ENCODE measurements at regions not wholly inside any gene's neighbourhood (a gene's known extent, or its start where the extent isn't known, plus 50 kb on each side); places are given as distances from the start of the nearest gene placed in this dataset.

DNA sequence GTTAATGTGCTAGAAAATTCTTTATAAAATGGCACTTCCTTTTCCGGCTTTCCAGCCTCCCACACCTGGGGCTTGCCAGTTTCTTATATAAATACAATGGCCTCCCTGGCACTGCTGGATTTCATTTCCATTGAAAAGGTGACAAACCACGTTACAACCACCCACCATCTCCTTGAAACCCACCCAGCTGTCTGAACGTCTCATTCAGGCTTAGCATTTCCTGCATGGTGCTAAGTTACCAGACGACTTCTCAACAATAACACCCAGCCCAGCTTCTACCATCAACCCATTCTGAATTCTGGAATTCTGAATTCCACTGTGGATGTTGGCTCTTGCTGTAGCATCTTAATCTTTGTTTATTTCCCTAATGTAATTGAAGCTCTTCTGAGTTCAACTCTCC, 499.8 kb upstream of the CELF2 start:
- no peak for DNase-seq

DNA sequence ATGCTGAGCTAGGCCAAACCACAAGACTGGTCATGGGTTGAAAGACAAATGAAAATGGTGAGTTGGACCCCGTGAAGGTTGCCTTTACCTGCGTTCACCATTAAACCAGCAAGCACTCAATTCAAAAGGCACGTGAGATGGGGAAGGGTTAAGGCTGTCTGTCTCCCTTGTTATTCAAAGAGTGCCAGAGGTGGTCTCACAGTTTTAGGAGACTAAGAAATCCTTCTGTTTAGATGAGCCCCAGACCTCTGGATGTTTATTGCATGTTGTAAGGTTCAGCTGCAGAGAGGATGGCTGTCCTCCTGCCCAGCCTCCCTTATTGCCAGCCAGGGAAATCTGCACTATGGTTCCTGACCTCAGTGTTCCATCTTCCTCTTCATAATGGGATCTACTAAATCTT, 498.0 kb upstream of the CELF2 start:
- DNase-seq = no peak

DNA sequence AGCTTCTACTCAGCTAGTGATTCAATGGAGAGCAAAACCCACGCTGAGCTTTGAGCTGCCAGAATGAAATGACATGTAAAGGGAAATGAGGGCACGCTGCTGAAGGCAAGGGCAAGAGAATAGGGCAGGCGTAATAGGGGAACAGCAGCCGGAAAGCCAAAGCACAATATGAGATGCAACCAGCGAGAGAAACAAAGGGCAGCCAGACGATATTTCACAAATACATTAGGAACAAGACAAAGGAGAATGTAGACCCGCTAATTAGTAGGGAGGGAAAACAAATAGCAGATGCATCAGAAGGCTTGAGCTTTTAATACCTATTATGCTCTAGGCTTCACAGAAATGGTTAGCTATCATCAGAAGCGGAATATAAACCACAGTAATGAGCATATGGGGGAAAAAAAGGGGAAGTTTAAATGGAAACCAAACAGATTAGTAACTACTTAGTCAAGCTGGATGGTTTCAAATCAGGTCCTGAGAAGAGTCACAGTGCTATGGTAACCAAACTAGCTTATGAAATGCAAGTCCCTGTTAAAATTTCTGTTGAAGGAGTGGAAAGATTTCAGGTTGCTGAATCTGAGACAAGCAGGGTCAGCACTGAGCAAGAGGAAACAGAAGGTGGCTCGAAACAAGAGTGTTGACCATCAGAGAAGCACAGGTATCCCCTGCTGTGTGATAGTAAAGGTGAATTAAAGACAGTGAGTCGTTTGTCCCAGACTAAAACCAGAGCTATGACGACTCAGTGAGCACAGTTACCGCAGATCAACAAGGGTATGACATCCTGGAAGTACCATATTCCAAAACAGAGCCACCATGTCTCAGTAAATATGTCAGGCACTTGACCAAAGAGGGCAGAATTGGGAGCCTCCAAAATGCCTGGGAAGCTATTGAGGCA, 496.9 kb upstream of the CELF2 start:
- no peak for DNase-seq

DNA sequence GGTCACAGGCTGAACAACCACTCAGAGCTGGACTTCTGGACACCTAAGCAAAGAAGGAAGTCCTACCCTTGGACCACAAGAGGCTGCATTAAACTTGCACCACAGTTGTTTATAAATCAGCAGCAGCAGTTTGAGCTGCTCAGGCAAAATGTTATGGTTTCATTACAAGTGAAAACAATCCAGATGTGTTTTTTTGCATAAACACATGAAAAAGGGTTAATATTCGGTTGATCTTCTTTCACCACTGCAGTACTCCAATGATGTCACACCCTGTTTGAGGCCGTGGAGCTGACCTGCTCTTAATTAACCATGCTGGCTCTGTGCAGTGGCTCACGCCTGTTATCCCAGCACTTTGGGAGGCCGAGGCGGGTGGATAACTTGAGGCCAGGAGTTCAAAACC, 490.8 kb upstream of the CELF2 start:
- DNase-seq = no peak

DNA sequence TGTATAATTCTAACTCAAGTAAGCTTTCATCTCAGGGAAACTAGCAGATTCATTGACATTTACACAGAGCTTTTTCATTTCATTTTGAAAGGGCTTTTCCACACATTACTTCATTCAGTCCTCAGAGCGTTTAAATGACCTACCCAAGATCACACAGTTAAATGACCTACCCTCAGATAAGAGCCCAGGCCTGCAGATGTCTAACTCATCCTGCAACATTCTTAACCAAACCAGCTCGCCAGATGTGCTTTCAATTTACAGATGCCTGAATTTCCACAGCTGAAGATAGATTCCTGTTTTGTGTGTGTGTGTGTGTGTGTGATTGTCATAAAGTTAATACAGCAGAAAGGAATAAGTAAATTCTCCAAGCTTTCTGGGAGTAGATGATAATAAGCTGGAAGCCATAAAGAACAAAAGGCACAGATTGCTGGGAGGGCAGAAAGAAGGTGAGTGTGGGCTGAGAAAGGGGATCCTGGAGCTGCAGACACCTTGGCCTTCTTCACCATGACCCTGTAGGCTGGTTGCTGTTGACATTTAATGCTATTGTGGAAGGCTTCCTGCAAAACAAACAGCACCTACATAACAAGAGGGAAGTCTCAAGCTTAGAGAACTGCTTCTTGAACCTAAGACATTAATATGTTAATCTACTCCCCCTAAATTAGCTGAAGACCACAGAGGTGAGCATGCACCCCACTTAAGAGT, 489.7 kb upstream of the CELF2 start:
- no peak for DNase-seq

DNA sequence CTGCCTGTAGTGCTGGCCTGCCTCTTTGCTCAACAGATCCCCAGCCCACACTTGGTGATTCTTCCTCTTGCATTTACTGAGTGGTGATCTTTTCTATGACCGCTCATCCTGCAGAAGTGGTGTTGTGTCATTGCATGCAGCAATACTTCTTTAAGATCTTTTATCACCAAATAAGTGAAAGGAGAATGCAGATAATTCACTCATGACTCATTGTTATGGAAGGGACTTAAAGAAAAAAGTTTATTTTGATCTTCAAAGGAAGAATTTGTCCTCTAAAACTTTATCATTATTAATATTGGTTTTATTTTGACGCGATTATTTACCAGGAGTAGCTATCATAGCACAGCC, 489.1 kb upstream of the CELF2 start:
- no peak for DNase-seq

DNA sequence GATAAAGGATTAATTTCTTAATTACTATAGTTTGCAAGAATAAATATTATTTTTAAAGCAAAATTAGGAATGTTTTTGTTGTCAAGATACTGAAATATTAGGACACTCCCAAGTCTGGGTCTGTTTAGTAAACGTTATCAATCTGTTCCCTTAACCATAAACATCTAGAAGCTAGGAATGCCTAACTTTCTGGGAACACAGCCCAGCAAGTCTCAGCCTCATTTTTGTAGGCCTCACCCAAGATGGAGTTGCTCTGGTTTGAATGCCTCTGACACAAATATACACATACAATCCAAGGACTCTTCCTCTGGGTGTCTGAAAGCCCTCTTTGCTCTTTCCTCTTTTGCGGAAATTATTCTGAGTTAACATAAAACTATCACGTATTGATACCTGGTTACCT, 487.4 kb upstream of the CELF2 start:
- DNase-seq = no peak

DNA sequence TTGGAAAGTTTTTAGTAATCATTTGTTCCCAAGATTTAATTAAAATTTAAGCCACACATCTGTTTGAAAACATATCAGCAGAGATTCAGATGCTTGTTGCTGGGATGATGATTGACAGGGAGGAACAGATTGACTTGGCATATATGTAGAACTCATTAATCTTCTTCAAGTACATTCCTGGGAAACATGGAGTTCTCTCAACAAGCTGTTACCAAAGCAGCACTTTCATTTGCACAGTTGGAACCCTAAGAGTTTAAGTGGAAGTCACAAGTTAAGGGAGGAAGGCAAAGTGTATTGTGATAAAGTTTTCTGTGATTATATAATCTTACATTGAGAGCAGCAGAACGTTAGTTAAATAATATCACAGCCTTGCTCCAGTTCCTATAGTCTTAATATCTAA, 485.4 kb upstream of the CELF2 start:
- DNase-seq = no peak

DNA sequence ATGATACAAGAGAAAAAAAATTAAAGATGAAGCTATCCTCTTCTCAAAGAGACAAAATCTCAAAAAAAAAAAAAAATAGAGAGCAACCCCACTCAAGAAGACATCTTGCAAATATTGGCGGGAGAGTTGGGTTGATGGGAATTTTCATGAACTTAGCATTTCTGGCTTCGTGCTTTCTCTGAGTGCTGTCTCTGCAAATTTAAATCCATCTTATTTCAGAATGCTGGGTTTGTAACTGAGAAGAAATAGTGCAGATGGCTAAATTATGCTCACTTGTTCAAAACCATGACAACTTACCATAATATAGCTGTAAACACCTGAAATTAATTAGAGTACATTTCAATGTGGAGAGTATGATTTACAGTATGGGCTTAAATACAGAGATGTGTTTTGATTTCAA, 484.8 kb upstream of the CELF2 start:
- DNase-seq = no peak

DNA sequence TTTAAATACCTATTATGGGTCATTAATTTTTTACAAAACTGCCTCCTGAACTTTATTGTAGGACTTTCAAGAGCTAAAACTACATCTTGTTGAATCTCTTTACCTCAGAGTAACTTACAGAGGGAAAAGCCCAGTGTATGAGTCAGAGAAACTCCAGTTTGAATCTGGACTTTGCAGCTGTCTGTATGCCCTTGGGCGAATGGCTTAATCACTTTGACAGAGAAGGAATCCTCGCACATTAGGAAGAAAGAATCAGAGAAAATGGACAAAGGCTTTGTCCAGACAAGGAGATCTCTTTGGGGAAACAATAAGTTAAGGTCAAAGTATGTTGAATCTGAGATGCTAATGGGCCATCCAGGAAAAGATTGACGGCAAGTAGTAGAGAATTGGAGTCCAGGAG, 484.2 kb upstream of the CELF2 start:
- no peak for DNase-seq

DNA sequence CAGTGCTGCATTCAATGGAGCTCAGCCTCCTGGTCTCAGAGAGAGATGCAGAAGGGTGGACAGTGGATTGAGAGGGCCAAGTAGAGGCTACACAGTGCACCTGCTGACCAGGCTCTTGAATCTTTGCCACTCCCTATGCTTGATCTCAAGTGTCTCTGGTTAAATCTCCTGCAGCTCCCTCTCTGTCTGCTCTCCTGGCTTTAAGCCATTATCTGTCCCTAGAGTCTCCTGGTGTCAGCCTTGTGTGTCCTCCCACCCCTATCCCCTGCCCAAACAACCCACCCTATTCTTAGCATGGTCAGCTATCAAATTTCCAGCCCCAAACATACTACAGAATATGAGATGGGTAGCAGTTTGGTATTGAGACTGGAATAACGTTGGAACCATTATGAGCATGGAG, 479.3 kb upstream of the CELF2 start:
- DNase-seq = no peak

DNA sequence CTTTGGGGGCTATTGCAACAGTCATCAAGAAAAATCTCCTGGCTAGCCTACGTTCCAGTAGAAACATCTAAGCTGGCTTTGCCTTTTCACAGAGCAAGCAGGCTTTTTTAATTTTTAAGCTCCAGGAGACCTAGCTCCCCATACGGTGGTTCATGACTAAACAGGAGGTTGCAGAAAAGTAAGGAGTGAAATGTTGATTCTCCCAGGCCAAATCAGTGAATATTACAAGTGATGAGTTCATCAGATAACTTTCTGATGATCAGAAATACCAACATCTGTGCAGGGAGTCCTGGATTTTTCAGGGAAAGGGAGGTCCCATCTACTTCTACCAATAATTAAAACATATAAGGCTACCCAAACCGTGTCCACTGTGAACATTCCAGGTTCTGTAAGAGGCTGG, 477.3 kb upstream of the CELF2 start:
- no peak for DNase-seq

DNA sequence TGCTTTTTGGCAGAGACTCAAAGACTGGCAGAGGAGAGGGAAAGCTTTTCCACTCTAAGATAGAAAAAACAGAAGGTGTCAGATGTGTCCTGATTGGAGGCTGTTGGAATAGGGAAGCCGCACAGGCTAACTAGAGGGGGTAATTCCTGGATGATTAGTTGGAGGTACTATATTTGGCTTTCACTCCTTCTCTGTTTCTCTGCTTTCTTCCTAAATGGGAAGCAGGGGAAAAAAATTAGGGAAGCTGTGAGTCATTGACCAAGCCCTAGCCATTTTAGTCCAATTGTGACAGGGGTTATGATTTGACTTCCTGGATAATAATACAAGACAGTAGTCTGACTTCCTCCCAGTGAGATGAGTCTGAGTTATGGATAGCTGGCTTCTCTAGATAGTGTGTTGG, 475.2 kb upstream of the CELF2 start:
- no peak for DNase-seq

DNA sequence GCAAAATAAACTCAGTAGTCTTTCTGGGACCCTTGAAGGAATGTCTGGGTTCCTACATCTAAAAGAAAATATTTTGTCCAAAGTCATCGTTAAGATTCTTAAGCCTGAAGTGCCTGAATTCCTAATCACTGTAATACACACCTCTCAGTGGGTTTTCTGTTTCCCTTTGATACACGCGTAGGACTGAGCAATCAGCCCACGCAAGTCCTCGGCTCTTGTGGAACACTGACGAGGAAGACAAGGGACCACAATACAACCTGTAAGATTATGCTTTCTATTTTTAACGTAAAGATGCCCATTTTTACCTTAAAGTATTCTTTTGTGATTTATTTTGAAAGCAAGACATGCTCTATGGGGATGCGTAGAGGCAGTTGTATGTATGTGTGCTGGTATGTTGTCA, 472.8 kb upstream of the CELF2 start:
- no peak for DNase-seq

DNA sequence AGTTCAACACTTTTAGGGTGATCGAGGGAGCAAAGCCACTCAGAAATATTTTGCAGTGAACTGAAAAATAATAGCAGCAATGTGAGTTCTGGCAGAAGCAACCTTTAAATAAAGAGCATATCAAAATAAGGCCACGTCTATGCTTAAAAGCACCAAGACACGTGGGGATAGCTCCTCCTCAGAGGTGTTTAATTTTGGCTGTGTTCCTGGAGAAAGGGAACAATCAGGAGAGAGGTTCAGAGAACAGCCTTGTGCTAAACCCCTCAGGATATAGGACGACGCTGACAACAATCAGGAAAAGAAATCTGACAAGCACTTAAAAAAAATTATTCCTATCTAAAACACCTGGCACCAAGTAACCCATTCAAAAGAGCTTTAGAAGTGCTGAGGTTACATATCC, 471.9 kb upstream of the CELF2 start:
- no peak for DNase-seq

DNA sequence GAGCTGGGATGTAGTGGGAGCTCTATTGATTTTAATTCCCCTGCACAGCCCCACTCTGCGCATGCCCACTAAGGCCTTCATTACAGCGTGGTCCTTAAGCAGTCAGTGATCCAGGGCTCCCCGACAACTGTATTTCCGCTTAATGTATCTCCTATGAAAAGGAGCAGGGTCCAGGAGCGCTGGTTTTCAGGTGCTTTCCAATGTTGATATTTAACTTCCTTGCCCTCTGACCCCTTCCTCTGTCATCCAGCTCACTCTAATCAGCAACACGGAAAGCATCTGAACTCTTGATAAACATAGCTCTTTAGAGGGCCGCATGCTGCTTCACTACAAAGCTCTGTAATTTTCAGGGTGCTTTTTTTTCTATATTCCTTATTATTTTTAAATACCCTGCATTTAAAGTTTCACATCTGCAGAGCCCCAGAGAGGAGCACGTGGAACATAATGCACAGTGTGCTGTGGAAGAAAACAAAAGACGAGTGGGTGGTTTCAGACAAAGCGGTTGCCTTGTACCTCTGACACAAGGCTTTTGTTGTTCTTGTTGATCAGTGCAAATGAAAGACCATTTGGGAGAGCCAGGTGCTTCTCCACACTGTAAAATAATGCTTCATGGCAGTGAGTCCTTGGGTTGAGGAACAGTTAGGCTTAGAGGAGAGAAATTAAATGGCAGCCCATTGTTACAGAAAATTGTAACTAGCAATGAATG, 465.9 kb upstream of the CELF2 start:
- no peak for DNase-seq

DNA sequence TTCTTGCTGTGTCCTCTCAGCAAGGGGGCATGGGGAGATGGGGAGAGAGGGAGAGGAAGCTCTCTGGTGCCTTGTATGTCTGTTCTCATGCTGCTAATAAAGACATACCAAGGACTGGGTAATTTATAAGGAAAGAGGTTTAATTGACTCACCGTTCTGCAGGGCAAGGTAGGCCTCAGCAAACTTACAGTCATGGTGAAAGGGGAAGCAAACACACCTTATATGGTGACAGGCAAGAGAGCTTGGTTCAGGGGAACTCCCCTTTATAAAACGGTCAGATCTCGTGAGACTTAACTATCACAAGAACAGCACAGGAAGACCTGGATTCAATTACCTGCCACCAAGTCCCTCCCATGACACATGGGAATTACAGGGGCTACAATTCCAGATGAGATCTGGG, 464.7 kb upstream of the CELF2 start:
- DNase-seq = no peak

DNA sequence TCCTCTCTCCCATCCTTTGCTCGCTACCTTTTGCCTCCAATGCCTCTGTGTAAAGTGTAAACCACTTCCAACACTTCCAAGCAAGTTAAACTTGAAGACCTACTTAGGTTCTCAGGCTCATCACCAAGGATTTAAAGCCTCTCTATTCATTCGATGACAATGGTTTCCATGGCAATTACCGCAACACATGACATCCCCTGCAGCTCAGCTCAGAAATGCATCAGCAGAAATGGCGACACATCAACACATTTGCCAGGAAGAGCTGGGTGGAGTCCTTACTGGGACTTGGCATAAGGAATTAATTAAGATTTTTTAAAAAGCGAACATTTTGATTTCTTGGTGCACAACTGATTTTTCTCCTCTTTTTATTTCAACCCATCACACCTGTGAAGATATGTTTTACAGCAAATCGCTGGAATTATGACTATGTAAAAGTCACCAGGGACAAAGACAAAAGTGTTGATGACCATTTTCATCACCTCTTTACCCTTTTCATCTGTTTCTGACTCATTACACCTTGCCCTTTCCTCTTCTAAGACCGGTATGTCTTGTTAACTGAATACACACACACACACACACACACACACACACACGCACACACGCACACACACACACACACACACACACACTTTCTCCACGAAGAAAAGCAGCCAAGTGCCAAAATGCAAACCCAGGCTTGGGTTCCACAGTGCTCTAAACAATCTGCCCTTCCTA, 453.4 kb upstream of the CELF2 start:
- DNase-seq = no peak

DNA sequence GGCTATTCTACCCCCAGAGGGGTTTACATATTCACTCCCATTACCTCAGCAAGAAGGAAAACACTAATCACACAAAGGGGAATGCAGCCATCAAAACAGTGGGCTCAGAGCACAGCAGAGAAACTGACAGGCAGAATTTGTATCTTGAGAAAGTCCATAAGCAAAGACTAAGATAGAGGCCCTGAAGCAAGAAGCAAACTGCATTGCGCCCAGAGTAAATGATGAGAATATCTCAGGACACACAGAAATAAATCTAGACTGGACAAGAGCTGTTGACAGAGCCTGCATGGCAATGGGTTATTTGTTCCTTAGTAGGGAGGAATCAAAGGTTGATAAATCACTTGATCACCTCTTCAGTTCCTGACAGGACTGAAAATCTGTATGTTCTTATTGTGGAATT, 440.7 kb upstream of the CELF2 start:
- DNase-seq = no peak

DNA sequence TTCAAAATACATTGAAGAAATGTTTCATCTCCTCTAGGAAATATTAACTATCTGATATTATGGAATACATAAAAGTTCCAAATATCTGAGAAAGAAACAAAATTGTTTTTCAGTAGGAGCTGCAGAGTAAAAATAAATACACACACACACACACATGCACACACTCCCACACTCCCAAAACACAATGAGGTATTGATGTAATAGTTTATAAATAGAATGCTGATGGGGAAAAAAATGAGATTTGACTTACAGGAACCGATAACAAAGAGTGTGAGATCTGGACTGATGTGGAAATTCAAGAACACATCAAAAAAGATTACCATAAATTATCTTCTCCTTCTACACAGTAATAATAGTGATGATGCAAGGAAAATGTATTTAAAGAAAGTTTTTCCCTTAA, 438.0 kb upstream of the CELF2 start:
- DNase-seq = no peak

DNA sequence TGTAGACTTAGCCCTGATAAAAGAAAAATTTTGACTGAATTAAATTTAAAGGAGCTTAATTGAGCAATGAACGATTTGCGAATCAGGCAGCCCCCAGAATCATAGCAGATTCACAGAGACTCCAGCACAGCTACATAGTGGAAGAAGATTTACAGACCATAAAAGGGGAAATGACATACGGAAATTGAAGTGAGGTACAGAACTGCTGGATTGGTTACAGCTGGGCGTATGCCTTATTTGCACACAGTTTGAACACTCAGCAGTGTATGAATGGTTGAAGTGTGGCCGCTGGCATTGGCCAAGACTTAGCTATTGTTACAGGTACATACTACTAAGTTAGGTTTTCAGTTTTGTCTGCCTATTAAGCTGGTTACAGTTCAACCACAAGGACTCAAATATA, 433.5 kb upstream of the CELF2 start:
- no peak for DNase-seq

DNA sequence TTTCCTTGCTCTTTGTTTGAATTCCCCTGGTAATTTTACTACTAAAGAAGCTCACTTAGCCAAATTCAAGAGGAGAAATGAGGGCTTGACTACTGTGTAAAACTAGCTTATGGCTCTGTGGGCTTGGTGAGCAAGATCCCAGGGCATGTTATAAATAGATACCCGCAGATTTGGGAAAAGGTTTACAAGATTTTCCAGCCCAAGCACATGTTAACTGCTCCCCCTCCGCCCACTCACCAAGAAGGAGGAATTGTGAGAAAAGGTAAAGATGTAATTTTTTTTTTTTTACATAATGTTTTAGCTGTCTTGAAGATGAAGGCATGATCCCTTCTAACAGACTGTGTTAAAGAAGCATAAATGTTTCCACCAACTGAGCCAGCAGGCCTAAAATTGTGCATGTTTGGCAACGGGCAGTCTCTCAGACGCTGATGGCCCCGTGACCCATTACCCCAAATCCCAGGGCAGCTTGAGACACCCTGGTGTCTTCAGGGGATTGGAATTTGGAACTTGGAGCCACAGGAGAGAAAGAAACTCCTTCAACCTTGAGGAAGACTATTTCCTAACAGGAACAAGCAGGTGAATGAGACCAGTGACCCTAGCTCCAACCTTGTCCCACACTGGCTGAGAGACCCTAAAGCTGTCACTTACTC, 429.8 kb upstream of the CELF2 start:
- DNase-seq = no peak

Measured in T-helper 1 cell (primary cell).